Lower leg skin (tissue), 4 donors: ENCODE measurements at regions not wholly inside any gene's neighbourhood (a gene's known extent, or its start where the extent isn't known, plus 50 kb on each side); places are given as distances from the start of the nearest gene placed in this dataset.

Experiments used
- DNase-seq, 2 donors: peaks; one replicate each; pipeline ENCODE4 v3.0.0-alpha.2; 2019; ENCODE audit warnings: low spot score in 2 of 2
- H3K4me3 ChIP-seq: fragments of 200-600 bp; sonication (generic); 2 replicates; pipeline ENCODE4 v1.5.1; 2017; ENCODE audit warnings: mild to moderate bottlenecking, low read depth; ENCODE audit not compliant: poor library complexity, severe bottlenecking
- CTCF ChIP-seq, 3 donors: fragments of 450-650 bp; IDR thresholded peaks; one replicate each; pipeline ENCODE4 v1.5.1; 2016; ENCODE audit warnings: antibody characterized with exemption in 3 of 3, mild to moderate bottlenecking in 3 of 3, moderate library complexity in 2 of 3
- POLR2A ChIP-seq, 2 donors: fragments of 450-650 bp; IDR thresholded peaks; one replicate each; pipeline ENCODE4 v1.6.1; 2016 to 2017; ENCODE audit warnings: antibody characterized with exemption in 2 of 2, mild to moderate bottlenecking in 1 of 2, moderate library complexity in 1 of 2
- WGBS, 2 donors: methylation state at CpG; one replicate each; pipeline ENCODE4 v1.1.5; 2018; 5-methylcytosine and 5-hydroxymethylcytosine counted together
- intact Hi-C: fragments of 100-400 bp; cut with DNase I; formaldehyde crosslinking; loops from one replicate; pipeline ENCODE4 v1.15.0; 2023; ENCODE audit warnings: low total_unique reads

- intact Hi-C loops = no loop called here
- WGBS, 2 donors = 86 to 96% methylated on average over 3 of the region's 3 CpGs
- H3K4me3 ChIP-seq = no peak overlapping the region
- DNase-seq = no peak
- no peak for TF ChIP-seq CTCF (IDR thresholded peaks at IDR 0.05)
- TF ChIP-seq POLR2A (IDR thresholded peaks at IDR 0.05) = no peak
These were observed 120.2 kb upstream of the GUCY1A1 start for GRCh38 chr4:155546451-155546850.

- WGBS, 2 donors = 13 to 16% methylated on average over 2 of the region's 2 CpGs
- DNase-seq = no peak
- no peak overlapping the region for H3K4me3 ChIP-seq
- no peak for TF ChIP-seq POLR2A (IDR thresholded peaks at IDR 0.05)
- TF ChIP-seq CTCF (IDR thresholded peaks at IDR 0.05) = no peak
- intact Hi-C loops = no loop called here
These were observed 121.2 kb upstream of the GUCY1A1 start for GRCh38 chr4:155545456-155545855.

GRCh38 chr4:155544547-155544946 lies 122.1 kb upstream of the GUCY1A1 start:
- 55 to 70% methylated on average over 6 of the region's 6 CpGs for WGBS, 2 donors
- DNase-seq = peak in 1 of 2 donors; percentile 21
- intact Hi-C loops = no loop called here
- H3K4me3 ChIP-seq = no peak overlapping the region
- TF ChIP-seq POLR2A (IDR thresholded peaks at IDR 0.05) (no peak), CTCF (IDR thresholded peaks at IDR 0.05) (no peak)

- H3K4me3 ChIP-seq = no peak overlapping the region
- no peak for DNase-seq
- intact Hi-C loops = no loop called here
- no peak for TF ChIP-seq CTCF (IDR thresholded peaks at IDR 0.05)
- TF ChIP-seq POLR2A (IDR thresholded peaks at IDR 0.05) = no peak
- WGBS, 2 donors = 62 to 72% methylated on average over 3 of the region's 3 CpGs
These were observed 123.4 kb upstream of the GUCY1A1 start for GRCh38 chr4:155543126-155543765.

- DNase-seq = no peak
- intact Hi-C loops = no loop called here
- WGBS, 2 donors = 89 to 92% methylated on average over 3 of the region's 3 CpGs
These were observed 124.2 kb upstream of the GUCY1A1 start for GRCh38 chr4:155542415-155542814.

More at GRCh38 chr4:155542415-155542814, 124.2 kb upstream of the GUCY1A1 start:
- H3K4me3 ChIP-seq = no peak overlapping the region
- TF ChIP-seq CTCF (IDR thresholded peaks at IDR 0.05) (no peak), POLR2A (IDR thresholded peaks at IDR 0.05) (no peak)
